Stimulated activated CD4-positive, alpha-beta T cell treated with anti-CD3 and anti-CD28 coated beads, Interleukin-1b, Interleukin-23, amount 100 ng/mL, for 4 hours (primary cell): ENCODE measurements at regions not wholly inside any gene's neighbourhood (a gene's known extent, or its start where the extent isn't known, plus 50 kb on each side); places are given as distances from the start of the nearest gene placed in this dataset.
"Not testable (repeated sequence)": the region's sequence is repeated elsewhere in the genome, so short reads cannot be mapped to it uniquely, and the experiment has no call there.

ENCODE experiments used
- DNase-seq, 2 donors: peaks; one replicate each; pipeline ENCODE4 v3.0.0-alpha.2; 2020; ENCODE audit warnings: low read depth in 2 of 2

DNA sequence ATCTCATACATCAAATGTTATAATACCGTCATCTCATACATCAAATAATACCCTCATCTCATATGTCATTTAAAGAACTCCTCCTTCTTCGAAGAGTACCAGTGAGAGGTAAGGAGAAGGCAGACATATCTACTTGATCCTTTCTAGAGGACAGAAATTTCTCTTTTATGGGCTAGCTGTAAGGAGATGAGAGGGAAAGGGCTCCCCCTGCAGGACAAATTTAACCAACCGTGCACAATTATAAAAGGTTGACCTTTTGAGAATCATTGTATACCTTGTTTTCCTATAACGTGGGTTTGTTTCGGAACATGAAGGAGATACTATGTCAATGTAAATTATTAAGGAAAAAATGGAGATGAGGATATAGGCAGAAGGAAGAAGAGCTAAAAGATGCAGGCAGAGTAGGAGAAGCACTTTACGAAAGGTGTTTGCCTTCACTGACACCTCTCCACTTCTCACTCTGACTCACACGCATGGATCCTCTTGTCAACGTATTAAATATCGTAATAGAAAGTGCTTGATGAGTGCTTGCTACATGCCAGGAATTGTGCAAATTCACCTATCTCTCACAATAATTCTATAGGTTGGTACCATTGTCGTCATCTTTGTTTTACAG, 465.9 kb upstream of the ERCC4 start:
- DNase-seq = no peak

DNA sequence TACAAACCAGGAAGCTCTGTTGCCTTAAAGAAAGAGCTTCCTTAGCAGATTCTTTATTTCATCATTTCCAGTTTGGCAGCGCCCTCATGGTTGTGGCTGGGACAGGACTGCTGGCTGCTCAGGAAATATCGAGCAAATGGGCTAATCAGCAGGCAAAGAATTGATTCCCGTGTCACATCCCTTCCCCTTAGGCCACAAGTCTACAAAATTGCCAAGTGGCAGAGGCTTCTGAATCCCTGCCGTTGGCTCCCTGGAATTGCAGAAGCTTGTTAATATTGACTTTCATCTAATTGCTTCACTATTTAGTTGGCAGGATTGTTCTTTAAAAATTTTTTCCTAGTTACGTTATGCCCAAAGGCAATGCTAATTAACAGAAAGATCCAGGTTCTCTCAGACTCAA, 456.3 kb upstream of the ERCC4 start:
- DNase-seq = no peak

DNA sequence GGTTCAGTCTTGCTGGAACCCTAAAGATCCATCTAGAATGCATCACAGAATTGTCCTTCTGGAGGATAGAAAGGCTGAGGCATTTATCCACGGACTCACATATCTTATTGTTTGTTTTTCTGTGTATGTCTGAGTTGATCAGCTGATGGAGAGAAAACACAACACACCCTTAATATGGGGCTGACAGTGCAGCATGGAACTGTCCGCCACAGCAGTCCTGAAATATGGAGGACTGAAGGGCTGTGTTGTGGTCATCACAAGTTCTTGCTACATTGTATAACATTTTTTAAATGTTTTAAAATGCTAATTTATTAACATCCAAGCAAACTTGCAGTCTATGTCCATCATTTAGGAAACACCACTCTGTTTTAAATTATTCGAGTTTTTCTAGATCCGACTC, 448.9 kb upstream of the ERCC4 start:
- DNase-seq = no peak

DNA sequence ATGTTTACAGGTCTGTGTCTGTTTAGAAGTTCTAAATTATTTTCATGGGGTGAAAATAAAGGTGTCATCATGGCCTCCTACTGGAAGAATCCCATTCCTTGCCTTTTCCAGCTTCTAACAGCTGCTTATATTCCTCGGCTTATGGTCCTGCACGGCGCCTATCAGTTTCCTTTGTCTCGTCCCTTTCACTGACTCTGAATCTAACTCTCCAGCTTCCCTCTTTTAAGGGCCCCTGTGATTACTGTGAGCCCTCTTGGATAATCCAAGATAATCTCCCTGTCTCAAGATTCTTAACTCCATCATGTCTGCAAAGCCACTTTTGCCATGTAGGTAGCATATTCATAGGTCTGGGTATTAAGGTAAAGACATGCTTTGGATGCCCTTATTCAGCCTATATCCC, 441.0 kb upstream of the ERCC4 start:
- DNase-seq = no peak

DNA sequence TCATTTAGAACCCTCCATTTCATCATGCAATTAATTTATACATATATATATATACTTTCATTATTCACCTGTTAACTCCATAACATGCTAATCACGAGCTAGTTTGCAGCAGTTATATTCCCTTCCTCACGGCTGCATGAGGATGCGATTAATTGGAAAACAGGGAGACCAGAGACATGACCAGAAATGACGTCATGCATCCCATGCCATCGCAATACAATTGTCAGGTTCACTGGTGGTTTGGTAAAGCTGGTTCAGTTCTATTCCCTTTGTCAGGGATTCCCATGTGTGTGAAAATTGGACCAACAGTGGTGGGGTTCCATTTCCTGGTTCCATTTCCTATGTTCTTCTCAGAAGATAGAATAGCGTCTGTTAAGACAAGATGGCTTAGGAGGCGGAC, 440.4 kb upstream of the ERCC4 start:
- DNase-seq = no peak

DNA sequence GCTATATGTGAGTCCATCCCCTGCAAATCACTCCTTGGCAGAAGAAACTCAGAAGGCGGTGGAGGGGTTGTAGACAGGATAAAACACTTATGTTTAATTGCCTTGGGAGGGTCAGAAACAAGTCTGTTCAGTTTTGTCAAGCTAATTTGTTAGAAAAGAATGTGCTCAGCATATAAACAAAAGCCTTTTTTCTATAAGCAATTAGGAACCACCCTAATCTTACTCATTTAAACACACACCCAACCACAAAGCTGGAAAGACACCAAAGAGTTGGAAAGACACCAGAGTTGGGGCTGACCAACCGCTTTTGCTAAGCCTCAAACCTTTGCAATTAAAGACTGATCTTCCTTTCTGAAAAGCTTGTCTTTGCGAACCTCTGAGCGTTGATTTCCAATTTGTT, 439.2 kb upstream of the ERCC4 start:
- DNase-seq = no peak

DNA sequence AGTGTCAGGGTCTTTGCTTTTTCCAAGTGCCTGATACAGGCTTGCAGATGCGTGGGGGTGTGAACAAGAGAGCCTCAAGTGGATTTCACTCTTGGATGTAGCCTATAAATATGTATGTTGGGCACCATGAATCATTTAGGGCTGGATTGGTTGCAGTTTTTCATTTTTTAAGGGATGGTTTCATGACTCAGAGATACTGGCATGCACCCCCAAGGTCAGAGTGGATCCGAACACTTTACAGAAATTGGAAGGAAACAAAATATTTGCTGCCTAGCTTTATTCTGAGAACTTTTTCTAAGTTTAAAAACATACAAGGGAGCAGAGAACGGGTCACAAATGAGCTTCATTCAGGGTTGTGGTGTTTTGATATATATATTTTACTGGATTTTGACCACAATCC, 436.8 kb upstream of the ERCC4 start:
- DNase-seq = no peak

DNA sequence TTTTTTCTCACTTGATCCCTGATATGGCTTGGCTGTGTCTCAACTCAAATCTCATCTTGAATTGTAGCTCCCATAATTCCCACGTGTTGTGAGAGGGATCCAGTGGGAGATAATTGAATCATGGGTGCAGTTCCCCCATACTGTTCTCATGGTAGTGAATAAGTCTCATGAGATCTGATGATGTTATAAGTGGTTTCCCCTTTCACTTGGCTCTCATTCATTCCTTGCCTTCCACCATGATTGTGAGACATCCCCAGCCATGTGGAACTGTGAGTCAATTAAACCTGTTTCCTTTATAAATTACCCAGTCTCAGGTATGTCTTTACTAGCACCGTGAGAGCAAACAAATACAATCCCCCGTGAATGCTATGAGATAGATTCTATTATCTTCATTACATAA, 430.5 kb upstream of the ERCC4 start:
- DNase-seq = not testable (repeated sequence)

DNA sequence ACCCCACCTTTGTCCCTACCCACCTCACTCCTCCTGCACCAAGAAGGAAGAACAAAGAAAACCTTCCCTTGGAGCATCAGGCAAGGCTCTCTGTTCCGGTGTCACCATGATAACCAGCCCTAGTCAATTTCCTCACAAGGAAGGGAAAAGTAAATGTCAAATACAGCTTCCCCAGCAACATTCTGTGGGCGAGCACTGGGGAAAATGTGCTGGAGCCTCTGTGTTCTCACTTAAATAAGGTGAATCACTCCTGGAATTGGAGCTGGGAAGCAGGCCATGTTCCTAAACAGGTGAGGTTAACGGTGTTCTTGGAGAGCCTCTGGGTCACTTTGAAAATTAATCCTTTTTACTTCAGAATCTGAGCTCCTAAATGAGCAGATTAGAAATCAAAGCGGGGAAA, 427.9 kb upstream of the ERCC4 start:
- DNase-seq = no peak

DNA sequence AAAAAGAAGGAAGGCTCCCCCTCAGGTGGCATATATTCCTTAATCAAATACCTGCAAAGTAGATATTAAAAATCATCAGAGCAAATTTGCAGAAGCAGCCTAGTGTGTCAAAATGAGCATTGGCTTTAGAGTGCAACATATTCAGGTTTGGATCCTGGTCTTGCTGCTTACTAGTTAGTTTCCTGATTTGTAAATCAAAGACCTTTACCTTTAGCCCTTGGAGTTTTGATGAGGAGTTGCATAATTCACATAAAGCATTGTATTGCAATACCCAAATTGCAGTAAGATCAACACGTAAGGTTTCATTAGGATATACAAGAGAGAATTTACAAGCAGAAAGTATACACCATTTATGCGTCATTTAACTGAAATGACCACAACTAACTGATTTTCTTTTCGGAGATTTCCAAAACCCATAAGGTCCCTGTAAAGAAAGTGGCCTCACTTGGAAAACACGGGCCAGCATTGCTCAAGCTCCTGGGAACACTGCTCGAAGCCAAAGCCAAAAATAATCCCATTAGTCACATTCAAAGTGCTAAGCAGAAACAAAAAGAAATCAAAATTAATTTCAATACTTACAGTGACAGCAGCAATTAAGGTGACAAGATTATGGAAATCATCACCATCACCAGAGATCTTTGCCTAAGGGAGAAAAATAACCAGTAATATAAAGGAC, 415.9 kb upstream of the ERCC4 start:
- no peak for DNase-seq

DNA sequence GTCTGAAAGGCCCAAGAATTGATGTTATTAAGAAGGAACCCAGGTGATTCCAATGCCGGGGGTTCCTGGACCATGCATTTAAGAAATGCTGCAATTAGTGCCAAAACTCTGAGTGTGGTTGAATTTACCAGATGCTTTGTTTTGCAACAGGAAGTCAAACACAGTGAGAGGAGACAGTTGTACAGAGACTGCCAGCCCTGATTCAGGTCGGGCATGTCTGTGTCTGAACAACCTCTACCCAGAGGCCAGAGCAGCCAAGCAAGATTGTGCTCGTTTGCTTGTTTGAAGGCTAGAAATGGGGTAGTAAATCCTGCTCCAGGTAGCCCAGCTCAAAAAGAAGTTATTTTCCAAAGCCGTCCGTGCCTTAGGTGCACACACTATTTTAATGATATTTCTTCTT, 412.4 kb upstream of the ERCC4 start:
- no peak for DNase-seq

DNA sequence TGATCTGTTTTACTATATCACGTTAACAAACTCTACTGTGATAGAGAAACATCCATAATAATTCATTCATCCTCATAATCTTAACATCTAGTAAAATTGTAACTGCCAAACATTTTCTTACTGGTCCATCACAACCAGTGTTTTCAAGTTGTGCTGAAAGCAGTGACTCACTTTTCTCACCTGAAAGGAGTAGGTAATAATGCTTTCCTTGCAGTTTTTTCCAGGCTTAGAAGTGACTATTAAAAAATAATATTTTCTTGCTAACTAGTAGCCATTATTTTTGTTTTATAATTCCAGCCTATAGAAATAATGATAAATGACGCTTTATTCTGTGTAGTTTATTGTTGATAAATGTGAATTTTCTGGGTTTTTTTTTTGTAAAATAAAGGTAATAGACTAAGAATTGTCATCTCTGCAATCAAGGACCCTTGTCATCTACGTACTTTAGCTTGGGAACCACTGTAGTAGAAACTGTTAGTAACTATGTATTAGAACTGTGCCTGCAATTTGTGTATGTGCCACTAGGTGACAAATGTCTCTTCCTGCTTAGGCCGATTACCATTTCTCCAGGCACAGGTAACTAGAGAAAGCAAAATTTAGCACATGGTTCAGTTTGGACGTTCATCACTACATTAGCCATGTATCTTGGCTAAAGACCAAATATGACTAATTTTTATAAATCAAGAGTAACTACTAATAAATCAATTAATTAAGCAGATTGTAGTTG, 409.4 kb upstream of the ERCC4 start:
- no peak for DNase-seq

DNA sequence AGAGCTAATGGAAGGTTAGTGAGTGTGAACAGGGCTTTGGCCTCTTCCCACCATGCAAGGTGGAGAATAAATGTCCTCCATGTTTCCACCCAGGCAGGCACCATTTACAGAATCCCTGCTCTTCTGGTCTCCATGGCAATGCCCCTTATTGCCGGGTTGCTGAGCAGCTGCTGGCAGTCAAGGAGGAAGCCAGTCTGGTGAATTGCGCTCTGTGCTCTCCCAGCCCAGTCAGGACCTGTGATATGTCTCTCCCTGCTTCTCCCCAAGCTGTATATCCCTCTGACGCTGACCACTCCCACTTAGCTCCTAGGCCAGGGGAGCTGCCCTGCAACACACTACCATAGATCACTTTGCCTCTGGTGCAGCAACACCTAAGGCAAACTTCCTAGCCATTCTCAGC, 402.1 kb upstream of the ERCC4 start:
- no peak for DNase-seq

DNA sequence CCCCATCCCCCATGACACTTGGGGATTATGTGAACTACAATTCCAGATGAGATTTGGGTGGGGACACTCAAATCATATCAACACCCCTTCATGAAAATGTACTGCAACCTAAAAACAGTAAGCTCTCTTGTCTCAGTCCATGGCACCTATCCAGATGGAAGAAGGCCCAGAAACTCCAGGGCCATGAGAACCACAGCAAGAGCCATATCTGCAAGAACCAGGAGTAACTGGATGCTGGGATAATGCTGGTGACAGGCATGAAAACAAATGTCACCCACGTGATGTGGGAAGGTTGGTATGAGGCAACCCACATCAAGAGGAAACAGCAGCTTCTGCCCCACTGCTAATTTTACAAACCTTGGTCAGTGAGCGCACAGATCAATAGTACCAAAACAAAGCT, 400.1 kb upstream of the ERCC4 start:
- DNase-seq = no peak

DNA sequence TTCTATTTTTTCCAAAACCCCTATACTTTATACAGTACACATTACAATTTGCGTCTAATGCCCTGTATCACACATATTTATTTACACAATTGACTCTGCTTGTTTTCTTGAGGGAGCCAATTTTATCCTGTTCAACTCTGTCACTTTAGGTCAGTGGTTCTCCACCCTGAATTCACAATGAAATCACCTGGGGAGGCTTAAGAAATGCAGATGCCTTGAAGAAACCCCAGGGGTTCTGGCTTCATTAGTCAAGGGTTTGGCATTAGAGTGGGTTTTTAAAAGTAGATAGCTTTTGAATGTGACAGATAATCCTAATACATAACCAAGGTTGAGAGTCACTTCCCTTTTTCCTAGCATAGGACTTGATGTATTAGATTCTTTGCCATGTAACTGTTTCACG, 398.6 kb upstream of the ERCC4 start:
- no peak for DNase-seq

DNA sequence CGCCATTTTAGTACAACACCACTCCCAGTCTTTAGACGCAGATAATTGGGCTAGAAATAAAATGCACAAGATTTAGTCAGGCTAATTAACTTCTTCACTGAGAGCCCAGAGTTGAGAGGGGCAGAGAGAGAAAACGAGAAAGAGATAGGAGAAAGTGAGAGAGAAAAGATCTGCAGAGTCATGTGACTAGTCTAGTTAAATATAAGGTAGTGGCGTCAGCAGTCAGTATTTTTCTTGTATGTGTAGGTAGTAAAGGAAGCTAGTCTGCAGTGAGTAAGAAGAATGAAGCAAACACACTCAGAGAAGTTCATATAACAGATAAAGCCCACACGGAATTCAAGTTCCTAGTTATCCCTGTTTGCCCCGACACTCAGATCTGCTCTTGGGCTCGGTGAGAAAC, 392.6 kb upstream of the ERCC4 start:
- DNase-seq = no peak

DNA sequence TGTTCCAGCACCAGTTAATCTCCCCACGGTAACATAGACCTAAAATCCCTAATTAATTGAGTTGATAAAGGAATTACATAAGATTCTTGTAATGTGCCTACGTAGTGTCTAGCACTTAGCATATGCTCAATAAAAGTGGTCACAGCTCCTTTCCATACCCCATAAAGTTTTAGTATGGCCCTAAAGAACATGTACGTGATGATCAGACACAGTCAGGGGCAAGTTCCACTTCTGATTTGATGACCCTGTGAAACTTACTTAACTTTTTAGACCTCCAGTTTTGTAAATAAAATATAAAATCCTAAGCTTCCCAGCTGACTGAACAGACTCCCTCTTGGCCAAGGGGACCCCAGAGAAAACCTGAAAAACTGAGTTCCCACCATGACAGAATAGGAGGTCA, 391.3 kb upstream of the ERCC4 start:
- no peak for DNase-seq

DNA sequence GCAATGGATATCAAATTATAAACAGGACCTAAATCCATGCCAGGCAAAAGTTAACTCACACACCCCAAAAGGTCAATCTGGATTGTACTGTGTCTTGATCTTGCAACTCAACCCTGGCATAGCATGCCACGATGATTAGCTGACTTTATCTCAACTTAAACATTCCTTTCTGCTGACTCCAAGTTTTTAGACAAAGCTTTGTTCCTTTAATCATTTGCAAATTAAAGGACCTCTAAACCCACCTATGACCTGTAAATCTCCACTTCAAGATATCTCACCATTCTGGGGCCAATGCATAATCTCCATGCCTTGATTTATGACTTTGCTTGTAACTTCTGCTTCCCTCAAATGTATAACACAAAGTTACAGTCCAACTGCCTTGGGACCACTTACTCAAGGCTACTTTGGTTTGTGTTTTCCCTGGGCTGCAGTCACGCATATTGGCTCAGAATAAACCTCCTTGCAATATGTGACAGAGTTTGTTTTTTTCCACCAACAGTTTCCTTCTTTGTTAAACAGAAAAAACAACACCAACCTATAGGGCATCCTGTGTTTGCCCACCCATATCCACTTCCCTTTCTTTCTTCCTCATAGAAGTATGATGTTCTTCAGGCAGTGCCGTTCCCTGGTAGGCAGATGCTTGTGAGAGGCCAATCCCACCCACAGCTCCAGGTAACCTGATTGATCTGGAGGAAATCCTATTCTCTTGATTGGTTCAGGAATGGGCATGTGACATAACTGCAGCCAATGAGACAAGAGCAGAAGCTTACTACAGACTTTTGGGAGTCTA, 390.6 kb upstream of the ERCC4 start:
- no peak for DNase-seq

DNA sequence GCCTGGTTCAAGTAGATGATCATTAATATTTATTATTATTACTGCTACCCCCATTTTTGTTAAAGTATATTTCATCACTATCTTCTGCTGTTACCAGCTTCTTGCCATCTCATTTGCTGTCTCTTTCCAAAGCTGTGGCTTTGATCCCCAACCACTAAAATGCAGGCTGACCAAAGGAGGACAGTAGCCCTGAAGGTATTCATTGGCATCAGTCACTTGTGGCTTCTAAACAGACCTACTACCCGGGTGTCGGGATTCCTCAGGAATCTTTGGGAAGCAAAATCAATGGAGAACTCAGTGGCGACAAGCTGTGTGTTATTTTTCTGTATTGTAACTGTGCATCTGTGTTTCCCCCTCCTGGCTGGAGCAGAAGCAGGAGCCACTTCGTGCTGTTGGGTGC, 379.2 kb upstream of the ERCC4 start:
- DNase-seq = no peak

DNA sequence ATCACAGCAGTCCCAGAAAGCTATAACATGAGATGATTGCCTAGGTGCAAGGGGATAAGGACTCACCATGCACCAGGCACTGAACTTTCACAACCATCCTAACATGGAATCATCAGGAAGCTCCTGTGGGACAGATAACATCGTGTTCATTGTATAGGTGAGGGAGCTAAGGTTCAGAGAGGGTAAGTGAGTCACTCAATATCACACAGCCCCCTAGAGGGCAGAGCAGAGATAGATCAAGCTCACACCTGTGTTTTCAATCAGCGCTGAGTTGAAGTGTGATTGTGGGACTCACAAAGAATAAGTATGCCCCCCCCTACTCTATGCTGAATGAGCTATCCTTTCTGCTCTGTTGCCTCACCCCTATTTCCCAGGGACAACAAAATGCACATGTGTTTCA, 377.7 kb upstream of the ERCC4 start:
- DNase-seq = no peak

DNA sequence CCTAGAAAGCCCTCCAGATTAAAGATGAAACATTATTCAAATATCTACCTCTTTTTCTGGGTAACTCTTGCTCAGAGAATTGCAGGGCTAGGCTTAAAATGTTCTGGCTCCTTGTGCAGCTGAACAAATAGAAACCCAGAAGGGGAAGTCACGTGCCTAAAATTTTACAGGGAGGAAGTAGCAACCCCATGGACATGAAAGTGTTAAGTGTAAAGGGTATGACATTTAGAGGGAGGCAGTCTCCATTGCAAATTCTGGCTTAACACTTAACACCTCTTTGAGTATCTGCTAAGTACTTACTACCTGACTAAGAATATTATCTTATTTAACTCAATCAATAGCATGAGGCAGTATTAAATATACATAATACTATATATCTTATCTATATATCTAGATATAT, 376.1 kb upstream of the ERCC4 start:
- DNase-seq = no peak

DNA sequence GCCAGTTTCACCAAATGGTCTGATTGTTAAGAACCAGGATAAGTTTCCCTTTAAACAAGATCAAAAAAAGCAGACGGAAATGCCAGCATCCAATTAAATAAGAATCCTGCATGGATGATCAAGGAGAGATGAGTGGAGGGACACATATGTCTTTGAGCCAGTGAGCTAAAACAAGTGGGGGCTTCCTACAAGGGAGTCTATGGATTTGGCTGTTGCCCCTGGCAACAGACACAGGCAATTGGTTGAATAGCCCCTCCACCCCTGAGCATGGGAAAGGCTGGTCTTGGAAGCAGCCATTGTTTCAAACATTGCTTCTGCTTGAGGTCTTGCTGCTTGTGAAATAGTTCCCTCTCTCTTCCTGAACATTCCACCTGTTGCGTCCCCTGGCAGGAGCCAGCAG, 374.7 kb upstream of the ERCC4 start:
- DNase-seq = no peak

DNA sequence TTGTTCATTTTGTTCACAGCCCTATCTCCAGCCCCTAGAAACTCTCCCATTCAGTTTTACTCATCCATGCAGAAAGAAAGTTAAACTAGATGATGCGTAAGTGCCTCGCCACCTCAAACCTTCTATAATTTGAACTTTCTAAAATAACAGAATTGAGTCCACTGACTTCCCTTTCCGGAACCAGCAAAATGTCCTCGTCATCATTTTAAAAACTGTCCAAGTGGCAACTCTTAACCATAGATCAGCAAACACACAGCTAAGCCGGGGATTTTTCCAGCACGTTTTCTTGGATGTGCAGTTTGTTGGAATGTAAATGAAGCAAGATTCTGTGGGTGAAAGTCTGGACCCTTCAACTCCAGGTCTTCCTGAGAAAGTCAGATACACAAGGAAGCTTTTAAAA, 369.7 kb upstream of the ERCC4 start:
- DNase-seq = no peak
